Activated T-helper 2 cell treated with anti-CD3 and anti-CD28 coated beads, Interferon-gamma antibody, Interleukin-2, Interleukin-4, amounts not matched to agents 10 μg/mL and 5 μg/mL and 100 μg/mL, durations not matched to agents 14 hours and 24 hours and 36 hours (primary cell): ENCODE measurements at regions not wholly inside any gene's neighbourhood (a gene's known extent, or its start where the extent isn't known, plus 50 kb on each side); places are given as distances from the start of the nearest gene placed in this dataset.

Source experiments
- DNase-seq: peaks from one replicate; pipeline ENCODE4 v3.0.0; 2021; ENCODE audit warnings: low spot score
- H3K27ac Mint-ChIP-seq: one replicate; pipeline ENCODE4 v1.8.0; 2021; ENCODE audit warnings: mixed read lengths
- H3K27me3 Mint-ChIP-seq: one replicate; pipeline ENCODE4 v1.8.0; 2021; ENCODE audit warnings: low read depth, mixed read lengths
- H3K36me3 Mint-ChIP-seq: one replicate; pipeline ENCODE4 v1.8.0; 2021; ENCODE audit warnings: low read depth, mixed read lengths
- H3K4me1 Mint-ChIP-seq: one replicate; pipeline ENCODE4 v1.8.0; 2021; ENCODE audit warnings: low read depth, mixed read lengths
- H3K4me3 Mint-ChIP-seq: one replicate; pipeline ENCODE4 v1.8.0; 2021; ENCODE audit warnings: low read depth, mild to moderate bottlenecking, moderate library complexity, mixed read lengths
- H3K9me3 Mint-ChIP-seq: one replicate; pipeline ENCODE4 v1.8.0; 2021; ENCODE audit warnings: mixed read lengths
- intact Hi-C: fragments of 100-400 bp; cut with micrococcal nuclease; formaldehyde crosslinking; loops from one replicate; pipeline ENCODE4 v1.15.1; 2023

- DNase-seq, result no peak
- Mint-ChIP-seq H3K27ac (no peak overlapping the region), H3K9me3 (no peaks in the 10 kb centered on the region), H3K4me3 (no peak overlapping the region), H3K27me3 (no peaks in the 10 kb centered on the region), H3K4me1 (no peaks in the 10 kb centered on the region), H3K36me3 (no peaks in the 10 kb centered on the region)
- intact Hi-C loops, result no loop called here
Measured at GRCh38 chr1:195594322-195594721, 1013.9 kb downstream of the KCNT2 start.

DNA sequence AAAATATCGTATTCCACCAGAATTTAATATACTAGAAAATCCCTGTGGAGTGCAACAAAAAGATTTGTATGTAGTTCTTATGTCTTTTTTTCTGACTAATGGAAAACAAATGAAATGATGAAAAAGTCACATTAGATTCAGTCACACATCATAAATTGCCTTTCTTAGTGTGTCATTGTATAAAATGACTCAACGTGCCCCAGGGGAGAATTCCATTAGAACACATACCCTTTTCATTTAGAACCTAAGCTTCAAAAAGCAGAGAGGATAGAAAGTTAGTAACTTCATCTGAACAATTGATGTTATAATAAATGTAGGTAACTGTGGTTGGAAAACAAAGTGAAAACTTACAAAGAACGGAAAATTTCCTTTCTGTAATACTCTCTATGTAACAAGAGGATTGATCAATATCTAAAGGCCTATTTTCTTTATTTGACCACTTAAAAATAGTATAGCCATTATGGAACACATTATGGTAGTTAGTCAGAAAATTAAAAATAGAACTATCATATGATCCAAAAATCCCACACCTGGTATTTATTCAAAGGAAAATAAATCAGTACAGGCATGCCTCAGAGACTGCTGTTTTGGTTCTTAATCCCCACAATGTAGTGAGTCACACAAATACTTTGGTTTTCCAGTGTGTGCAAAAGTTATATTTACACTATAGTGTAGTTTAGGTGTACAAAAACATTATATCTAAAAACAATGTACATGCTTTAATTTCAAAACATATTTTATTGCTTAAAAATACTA lies 1016.1 kb downstream of the KCNT2 start:
- no peaks in the 10 kb centered on the region for H3K9me3 Mint-ChIP-seq
- intact Hi-C loops, result no loop called here
- no peaks in the 10 kb centered on the region for H3K27me3 Mint-ChIP-seq
- no peak overlapping the region for H3K4me3 Mint-ChIP-seq
- H3K36me3 Mint-ChIP-seq, result no peaks in the 10 kb centered on the region
- H3K4me1 Mint-ChIP-seq, result no peaks in the 10 kb centered on the region
- no peak for DNase-seq
- no peak overlapping the region for H3K27ac Mint-ChIP-seq

DNA sequence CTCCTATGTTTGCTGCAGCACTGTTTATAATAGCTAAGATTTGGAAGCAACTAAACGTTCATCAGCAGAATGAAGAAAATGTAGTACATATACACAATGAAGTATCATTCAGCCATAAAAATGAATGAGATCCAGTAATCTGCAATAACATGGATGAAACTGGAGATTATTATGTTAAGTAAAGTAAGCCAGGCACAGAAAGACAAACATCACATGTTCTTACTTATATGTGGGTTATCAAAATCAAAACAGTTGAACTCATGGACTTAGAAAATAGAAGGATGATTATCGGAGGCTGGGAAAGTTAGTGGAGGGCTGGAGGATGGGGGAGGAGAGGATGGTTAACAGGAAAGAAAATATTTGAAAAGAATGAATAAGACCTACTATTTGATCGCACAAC lies 1017.6 kb downstream of the KCNT2 start:
- no peaks in the 10 kb centered on the region for H3K4me1 Mint-ChIP-seq
- no peak overlapping the region for H3K27ac Mint-ChIP-seq
- no peaks in the 10 kb centered on the region for H3K27me3 Mint-ChIP-seq
- no peak for DNase-seq
- no peak overlapping the region for H3K4me3 Mint-ChIP-seq
- intact Hi-C loops, result no loop called here
- peaks cover 3% of the 10 kb centered on the region for H3K9me3 Mint-ChIP-seq
- no peaks in the 10 kb centered on the region for H3K36me3 Mint-ChIP-seq

DNA sequence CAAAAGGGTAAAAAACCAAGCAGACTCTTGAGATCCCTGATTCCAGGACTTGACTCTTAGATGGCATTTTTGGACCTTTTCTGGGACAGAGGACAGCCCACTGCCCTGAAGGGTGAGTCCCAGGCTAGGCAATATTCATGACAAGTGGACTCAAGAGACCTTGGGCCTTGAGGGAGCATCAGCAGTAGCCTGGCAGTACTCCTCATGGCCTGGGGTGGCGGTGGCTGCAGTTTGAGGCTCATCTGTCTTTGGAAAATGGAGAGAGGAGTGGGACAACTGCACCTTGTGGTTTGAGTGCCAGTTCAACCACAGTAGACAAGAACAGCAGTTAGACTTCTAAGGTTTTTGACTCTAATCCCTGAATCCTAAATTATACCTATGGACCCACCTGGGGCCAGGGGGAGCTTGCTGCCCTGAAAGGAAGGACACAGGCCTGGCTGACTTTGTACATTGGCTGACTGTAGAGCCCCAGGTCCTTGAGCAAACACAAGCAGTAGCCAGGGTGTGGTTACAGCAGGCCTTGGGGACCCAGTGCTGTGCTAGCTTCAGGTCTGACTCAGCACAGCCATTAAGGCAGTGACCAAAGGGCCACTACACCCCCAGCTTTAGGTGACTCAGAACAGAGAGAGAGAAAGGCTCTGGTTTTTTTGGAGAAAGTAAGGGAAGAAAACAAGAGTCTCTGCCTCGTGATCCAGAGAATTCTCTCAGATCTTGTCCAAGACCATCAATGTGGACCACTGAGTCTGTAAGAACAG lies 1023.2 kb downstream of the KCNT2 start:
- no peaks in the 10 kb centered on the region for H3K36me3 Mint-ChIP-seq
- H3K4me3 Mint-ChIP-seq, result no peak overlapping the region
- H3K4me1 Mint-ChIP-seq, result no peaks in the 10 kb centered on the region
- intact Hi-C loops, result no loop called here
- no peak for DNase-seq
- no peak overlapping the region for H3K27ac Mint-ChIP-seq
- H3K9me3 Mint-ChIP-seq, result peaks cover 11% of the 10 kb centered on the region
- H3K27me3 Mint-ChIP-seq, result no peaks in the 10 kb centered on the region

DNA sequence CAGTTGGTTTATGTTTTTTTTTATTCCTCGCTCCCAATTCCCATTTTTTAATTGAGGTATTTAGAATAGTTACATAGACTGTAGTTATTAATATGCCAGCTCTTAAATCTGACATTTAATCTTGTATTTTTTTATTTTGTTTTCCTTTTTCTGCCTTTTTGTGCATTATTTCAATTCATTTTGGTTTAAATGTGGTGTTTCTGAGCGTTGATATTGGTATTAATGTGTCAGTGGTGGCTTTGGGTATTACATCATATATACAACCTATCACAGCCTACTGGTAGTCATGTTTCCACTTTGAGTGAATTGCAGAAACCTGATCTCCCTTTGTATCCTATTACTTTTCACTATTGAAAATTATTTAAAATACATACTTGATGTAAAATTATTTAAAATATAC lies 1027.3 kb downstream of the KCNT2 start:
- no peaks in the 10 kb centered on the region for H3K4me1 Mint-ChIP-seq
- no peak for DNase-seq
- H3K4me3 Mint-ChIP-seq, result no peak overlapping the region
- intact Hi-C loops, result no loop called here
- peaks cover 11% of the 10 kb centered on the region for H3K9me3 Mint-ChIP-seq
- no peaks in the 10 kb centered on the region for H3K36me3 Mint-ChIP-seq
- no peak overlapping the region for H3K27ac Mint-ChIP-seq
- no peaks in the 10 kb centered on the region for H3K27me3 Mint-ChIP-seq

- Mint-ChIP-seq H3K36me3 (no peaks in the 10 kb centered on the region), H3K27ac (no peak overlapping the region), H3K4me3 (no peak overlapping the region), H3K27me3 (no peaks in the 10 kb centered on the region), H3K9me3 (peaks cover 7% of the 10 kb centered on the region), H3K4me1 (no peaks in the 10 kb centered on the region)
- intact Hi-C loops, result no loop called here
- no peak for DNase-seq
Measured at GRCh38 chr1:195577748-195578147, 1030.5 kb downstream of the KCNT2 start.

DNA sequence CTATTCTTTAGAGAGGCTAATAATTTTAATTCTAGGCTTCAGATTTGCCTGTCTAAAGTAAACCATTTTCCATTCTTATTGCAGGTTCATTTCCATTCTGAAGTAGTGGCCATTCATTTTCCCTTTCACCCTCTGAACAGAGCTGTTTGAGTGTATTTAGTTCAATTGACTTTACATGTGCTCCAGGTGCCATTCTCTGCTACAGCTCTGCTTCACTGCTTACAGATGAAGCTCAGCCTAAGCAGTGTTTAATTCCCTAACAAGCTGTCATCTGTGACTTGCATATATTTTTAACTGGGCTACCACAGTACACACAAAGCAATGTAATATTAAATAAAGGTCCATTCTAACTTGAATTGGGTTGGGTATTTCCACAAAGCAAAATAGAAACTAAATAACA lies 1031.6 kb downstream of the KCNT2 start:
- no peak overlapping the region for H3K4me3 Mint-ChIP-seq
- H3K27me3 Mint-ChIP-seq, result no peaks in the 10 kb centered on the region
- no peaks in the 10 kb centered on the region for H3K4me1 Mint-ChIP-seq
- DNase-seq, result no peak
- H3K36me3 Mint-ChIP-seq, result no peaks in the 10 kb centered on the region
- H3K9me3 Mint-ChIP-seq, result peaks cover 3% of the 10 kb centered on the region
- no peak overlapping the region for H3K27ac Mint-ChIP-seq
- intact Hi-C loops, result no loop called here

GRCh38 chr1:195574511-195574910 lies 1033.7 kb downstream of the KCNT2 start:
- Mint-ChIP-seq H3K27me3 (no peaks in the 10 kb centered on the region), H3K36me3 (no peaks in the 10 kb centered on the region), H3K4me1 (no peaks in the 10 kb centered on the region), H3K9me3 (no peaks in the 10 kb centered on the region), H3K27ac (no peak overlapping the region), H3K4me3 (no peak overlapping the region)
- intact Hi-C loops, result no loop called here
- no peak for DNase-seq

DNA sequence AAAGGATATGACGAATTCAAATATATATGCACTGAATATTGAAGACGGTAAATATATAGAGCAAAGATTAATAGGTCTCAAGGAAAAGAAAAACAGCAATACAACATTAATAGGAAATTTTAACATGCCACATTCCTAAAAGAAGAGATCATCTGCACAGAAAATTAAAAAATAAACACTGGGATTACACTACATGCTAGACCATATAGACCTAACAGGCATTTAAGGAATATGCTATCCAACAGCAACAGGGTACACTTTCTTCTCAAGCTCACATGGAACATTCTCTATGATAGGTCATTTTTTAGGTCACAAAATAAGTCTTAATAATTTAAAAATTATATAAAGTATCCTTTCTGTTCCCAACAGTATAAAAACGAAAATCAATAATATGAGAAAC lies 1038.3 kb downstream of the KCNT2 start:
- no peak overlapping the region for H3K27ac Mint-ChIP-seq
- H3K27me3 Mint-ChIP-seq, result no peaks in the 10 kb centered on the region
- H3K4me3 Mint-ChIP-seq, result no peak overlapping the region
- intact Hi-C loops, result no loop called here
- no peaks in the 10 kb centered on the region for H3K36me3 Mint-ChIP-seq
- DNase-seq, result no peak
- H3K4me1 Mint-ChIP-seq, result no peaks in the 10 kb centered on the region
- H3K9me3 Mint-ChIP-seq, result no peaks in the 10 kb centered on the region

GRCh38 chr1:195568389-195568788 lies 1039.9 kb downstream of the KCNT2 start:
- no peaks in the 10 kb centered on the region for H3K9me3 Mint-ChIP-seq
- DNase-seq, result no peak
- H3K36me3 Mint-ChIP-seq, result no peaks in the 10 kb centered on the region
- intact Hi-C loops, result no loop called here
- no peak overlapping the region for H3K27ac Mint-ChIP-seq
- no peak overlapping the region for H3K4me3 Mint-ChIP-seq
- H3K4me1 Mint-ChIP-seq, result no peaks in the 10 kb centered on the region
- H3K27me3 Mint-ChIP-seq, result no peaks in the 10 kb centered on the region

GRCh38 chr1:195562074-195562473 lies 1046.2 kb downstream of the KCNT2 start:
- intact Hi-C loops, result no loop called here
- Mint-ChIP-seq H3K4me3 (no peak overlapping the region), H3K27ac (no peak overlapping the region), H3K9me3 (no peaks in the 10 kb centered on the region), H3K4me1 (no peaks in the 10 kb centered on the region), H3K27me3 (no peaks in the 10 kb centered on the region), H3K36me3 (no peaks in the 10 kb centered on the region)
- no peak for DNase-seq

- Mint-ChIP-seq H3K4me1 (no peaks in the 10 kb centered on the region), H3K27me3 (no peaks in the 10 kb centered on the region), H3K27ac (no peak overlapping the region), H3K36me3 (no peaks in the 10 kb centered on the region), H3K9me3 (no peaks in the 10 kb centered on the region), H3K4me3 (no peak overlapping the region)
- DNase-seq, result no peak
- intact Hi-C loops, result no loop called here
Measured at GRCh38 chr1:195550071-195550862, 1058.0 kb downstream of the KCNT2 start.

DNA sequence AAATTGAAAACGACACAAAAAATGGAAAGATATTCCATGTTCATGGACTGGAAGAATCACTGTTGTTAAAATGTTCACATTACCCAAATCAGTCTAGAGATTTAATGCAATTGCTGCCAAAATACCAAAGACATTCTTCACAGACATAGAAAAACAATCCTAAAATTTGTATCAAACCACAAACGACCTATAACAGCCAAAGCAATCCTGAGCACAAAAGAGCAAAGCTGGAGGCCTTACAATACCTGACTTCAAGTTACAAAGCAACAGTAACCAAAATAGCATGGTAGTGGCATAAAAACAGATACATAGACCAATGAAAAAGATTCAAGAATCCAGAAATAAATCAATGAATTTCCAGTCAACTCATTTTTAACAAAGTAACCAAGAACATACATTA lies 1077.3 kb downstream of the KCNT2 start:
- peaks cover 6% of the 10 kb centered on the region for H3K9me3 Mint-ChIP-seq
- H3K4me3 Mint-ChIP-seq, result no peak overlapping the region
- no peak overlapping the region for H3K27ac Mint-ChIP-seq
- H3K36me3 Mint-ChIP-seq, result no peaks in the 10 kb centered on the region
- DNase-seq, result no peak
- H3K27me3 Mint-ChIP-seq, result no peaks in the 10 kb centered on the region
- H3K4me1 Mint-ChIP-seq, result no peaks in the 10 kb centered on the region
- intact Hi-C loops, result no loop called here
